Keratinocyte (primary cell): ENCODE measurements at regions not wholly inside any gene's neighbourhood (a gene's known extent, or its start where the extent isn't known, plus 50 kb on each side); places are given as distances from the start of the nearest gene placed in this dataset.

Experiments
- DNase-seq: peaks from one replicate; pipeline ENCODE4 v3.0.0-alpha.2; 2011; ENCODE audit warnings: low read depth, missing footprints, low spot score
- FAIRE-seq: peaks from 2 replicates; lab custom pipeline; 2011; peaks lifted over from hg19 to GRCh38; lab: Jason Lieb, UNC
- H2AFZ ChIP-seq: 2 replicates; pipeline ENCODE4 v1.6.0; 2012; ENCODE audit warnings: low read length, control low read depth, inconsistent platforms; ENCODE audit not compliant: control insufficient read depth
- H3K27ac ChIP-seq: 2 replicates; pipeline ENCODE4 v1.5.1; 2011; ENCODE audit warnings: low read length; ENCODE audit not compliant: control insufficient read depth, insufficient read depth
- H3K27me3 ChIP-seq: 3 replicates; pipeline ENCODE4 v1.6.0; 2011; ENCODE audit warnings: low read length; ENCODE audit not compliant: control insufficient read depth, insufficient read depth; ENCODE audit errors: extremely low read depth
- H3K36me3 ChIP-seq, 2 experiments: 2 replicates in 1 of 2; 3 replicates in 1 of 2; pipeline ENCODE4 v1.5.1; 2011; ENCODE audit warnings: low read length in 2 of 2, mild to moderate bottlenecking in 1 of 2; ENCODE audit not compliant: control insufficient read depth in 2 of 2, insufficient read depth in 2 of 2; ENCODE audit errors: extremely low read depth in 1 of 2
- H3K4me1 ChIP-seq: 3 replicates; pipeline ENCODE4 v1.5.1; 2011; ENCODE audit warnings: low read length; ENCODE audit not compliant: control insufficient read depth, insufficient read depth; ENCODE audit errors: extremely low read depth
- H3K4me2 ChIP-seq: 3 replicates; pipeline ENCODE4 v1.6.0; 2011; ENCODE audit warnings: low read depth, low read length; ENCODE audit not compliant: control insufficient read depth, insufficient read depth; ENCODE audit errors: extremely low read depth
- H3K4me3 ChIP-seq, 3 experiments: fragments of 200-600 bp in 1 of 3; sonication (generic) in 1 of 3; 2 replicates in 2 of 3; 3 replicates in 1 of 3; pipeline ENCODE4 v1.5.1; 2011 to 2016; ENCODE audit warnings: low read length in 3 of 3, mild to moderate bottlenecking in 3 of 3, control low read depth in 2 of 3, inconsistent platforms in 1 of 3, low read depth in 1 of 3, mixed read lengths in 1 of 3, mixed run types in 1 of 3, moderate library complexity in 1 of 3; ENCODE audit not compliant: control insufficient read depth in 2 of 3, insufficient read depth in 2 of 3; ENCODE audit errors: extremely low read depth in 1 of 3
- H3K79me2 ChIP-seq: 2 replicates; pipeline ENCODE4 v1.6.0; 2012; ENCODE audit warnings: low read length; ENCODE audit not compliant: control insufficient read depth, insufficient read depth
- H3K9ac ChIP-seq: 3 replicates; pipeline ENCODE4 v1.6.0; 2011; ENCODE audit warnings: low read length; ENCODE audit not compliant: control insufficient read depth, insufficient read depth; ENCODE audit errors: extremely low read depth
- H3K9me1 ChIP-seq: 3 replicates; pipeline ENCODE4 v1.6.0; 2011; ENCODE audit warnings: low read length; ENCODE audit not compliant: control insufficient read depth, insufficient read depth; ENCODE audit errors: extremely low read depth
- H3K9me3 ChIP-seq: 2 replicates; pipeline ENCODE4 v1.5.1; 2012; ENCODE audit warnings: low read depth, low read length; ENCODE audit not compliant: control insufficient read depth
- H4K20me1 ChIP-seq: 3 replicates; pipeline ENCODE4 v1.6.0; 2011; ENCODE audit warnings: low read length; ENCODE audit not compliant: control insufficient read depth, insufficient read depth; ENCODE audit errors: extremely low read depth
- EZH2 ChIP-seq: IDR thresholded peaks from one replicate; pipeline ENCODE4 v1.6.1; 2012; ENCODE audit warnings: inconsistent platforms, mild to moderate bottlenecking, low read length, moderate library complexity
- dilution Hi-C: fragments of 300-500 bp; cut with MboI; formaldehyde crosslinking; loops from one replicate; pipeline ENCODE4 v1.7.0; 2020; ENCODE audit warnings: low sequenced_read_pairs; ENCODE audit not compliant: extremely low pct_ligation_motif_present
- TF ChIP-seq, protein P1 (sequence below), 3 experiments: IDR thresholded peaks in 1 of 3; conservative IDR thresholded peaks in 1 of 3; optimal IDR thresholded peaks in 1 of 3; 2 replicates in 2 of 3; 3 replicates in 1 of 3; pipeline versions ENCODE3 to v1.5.1; 2011; ENCODE audit warnings: low read length in 3 of 3, mild to moderate bottlenecking in 3 of 3, moderate library complexity in 2 of 3, control low read depth in 1 of 3, inconsistent platforms in 1 of 3; ENCODE audit not compliant: insufficient read depth in 2 of 3; ENCODE audit errors: extremely low read depth in 1 of 3

DNA sequence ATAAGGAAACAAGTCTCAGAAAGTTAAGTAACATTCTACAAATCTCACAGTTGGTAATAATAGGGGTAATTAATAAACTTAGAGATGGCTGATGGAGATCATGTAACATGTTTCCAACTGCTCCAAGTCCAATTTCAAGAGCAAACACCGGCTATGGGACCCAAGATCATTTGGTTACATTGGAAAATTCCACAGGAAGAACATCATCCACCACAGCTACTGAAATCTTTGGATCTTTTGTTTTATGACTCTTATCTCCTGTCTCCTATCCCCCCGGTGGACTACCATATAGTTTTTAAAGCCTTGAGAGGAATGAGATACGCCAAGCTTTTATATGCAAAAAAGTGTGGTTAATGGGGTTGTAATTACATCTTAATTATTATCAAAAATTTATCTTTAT lies 216.1 kb downstream of the WNT5A start:
- H3K27me3 ChIP-seq, result no peaks in the 10 kb centered on the region
- H3K36me3 ChIP-seq, result no peaks in the 10 kb centered on the region
- no peaks in the 10 kb centered on the region for H3K9me3 ChIP-seq
- H3K27ac ChIP-seq, result no peak overlapping the region
- DNase-seq (no peak), FAIRE-seq (no peak)
- dilution Hi-C loops, result no loop called here
- TF ChIP-seq, protein P1, sequence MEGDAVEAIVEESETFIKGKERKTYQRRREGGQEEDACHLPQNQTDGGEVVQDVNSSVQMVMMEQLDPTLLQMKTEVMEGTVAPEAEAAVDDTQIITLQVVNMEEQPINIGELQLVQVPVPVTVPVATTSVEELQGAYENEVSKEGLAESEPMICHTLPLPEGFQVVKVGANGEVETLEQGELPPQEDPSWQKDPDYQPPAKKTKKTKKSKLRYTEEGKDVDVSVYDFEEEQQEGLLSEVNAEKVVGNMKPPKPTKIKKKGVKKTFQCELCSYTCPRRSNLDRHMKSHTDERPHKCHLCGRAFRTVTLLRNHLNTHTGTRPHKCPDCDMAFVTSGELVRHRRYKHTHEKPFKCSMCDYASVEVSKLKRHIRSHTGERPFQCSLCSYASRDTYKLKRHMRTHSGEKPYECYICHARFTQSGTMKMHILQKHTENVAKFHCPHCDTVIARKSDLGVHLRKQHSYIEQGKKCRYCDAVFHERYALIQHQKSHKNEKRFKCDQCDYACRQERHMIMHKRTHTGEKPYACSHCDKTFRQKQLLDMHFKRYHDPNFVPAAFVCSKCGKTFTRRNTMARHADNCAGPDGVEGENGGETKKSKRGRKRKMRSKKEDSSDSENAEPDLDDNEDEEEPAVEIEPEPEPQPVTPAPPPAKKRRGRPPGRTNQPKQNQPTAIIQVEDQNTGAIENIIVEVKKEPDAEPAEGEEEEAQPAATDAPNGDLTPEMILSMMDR (optimal IDR thresholded peaks at IDR 0.05 in 1 of 3, IDR thresholded peaks at IDR 0.05 in 1 of 3, conservative IDR thresholded peaks at IDR 0.05 in 1 of 3; ENCODE audit: extremely low read depth in 1 of 3, insufficient read depth in 2 of 3, low read length in 3 of 3), result no peak
- no peak for TF ChIP-seq EZH2
- H2AFZ ChIP-seq, result no peak overlapping the region
- H3K4me2 ChIP-seq, result no peak overlapping the region
- H3K9ac ChIP-seq, result no peak overlapping the region
- no peaks in the 10 kb centered on the region for H3K4me1 ChIP-seq
- H3K4me3 ChIP-seq, result no peak overlapping the region
- no peaks in the 10 kb centered on the region for H3K79me2 ChIP-seq
- no peaks in the 10 kb centered on the region for H4K20me1 ChIP-seq
- H3K9me1 ChIP-seq, result no peaks in the 10 kb centered on the region

DNA sequence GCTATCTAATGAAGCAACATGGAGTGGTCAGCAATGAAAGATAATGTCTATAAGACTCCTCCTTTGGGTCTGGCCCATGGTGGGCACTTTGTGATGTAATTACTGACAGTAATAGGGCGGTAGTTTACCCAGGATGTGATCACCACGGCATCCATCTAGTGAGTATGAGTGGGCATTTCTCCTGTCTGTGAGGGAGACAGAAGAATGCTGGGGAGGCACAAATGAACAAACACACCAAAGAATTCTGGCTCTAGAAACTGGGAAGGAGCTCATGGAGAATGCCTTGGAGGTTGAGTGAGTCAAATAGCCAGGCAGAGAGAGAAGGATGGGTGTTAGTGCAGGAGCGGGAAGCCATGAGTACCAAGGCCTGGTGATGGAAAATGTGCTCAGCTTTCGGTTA lies 217.5 kb downstream of the WNT5A start:
- no peaks in the 10 kb centered on the region for H3K27me3 ChIP-seq
- no peak for TF ChIP-seq EZH2
- TF ChIP-seq, protein P1 (optimal IDR thresholded peaks at IDR 0.05 in 1 of 3, IDR thresholded peaks at IDR 0.05 in 1 of 3, conservative IDR thresholded peaks at IDR 0.05 in 1 of 3; ENCODE audit: extremely low read depth in 1 of 3, insufficient read depth in 2 of 3, low read length in 3 of 3), result no peak
- no peaks in the 10 kb centered on the region for H3K9me3 ChIP-seq
- FAIRE-seq (no peak), DNase-seq (no peak)
- no peaks in the 10 kb centered on the region for H3K9me1 ChIP-seq
- no peaks in the 10 kb centered on the region for H3K79me2 ChIP-seq
- dilution Hi-C loops, result no loop called here
- no peaks in the 10 kb centered on the region for H4K20me1 ChIP-seq
- no peak overlapping the region for H2AFZ ChIP-seq
- H3K27ac ChIP-seq, result no peak overlapping the region
- no peak overlapping the region for H3K9ac ChIP-seq
- no peak overlapping the region for H3K4me2 ChIP-seq
- H3K4me3 ChIP-seq, result no peak overlapping the region
- H3K36me3 ChIP-seq, result no peaks in the 10 kb centered on the region
- no peaks in the 10 kb centered on the region for H3K4me1 ChIP-seq
